ENCODE measurements at regions not wholly inside any gene's neighbourhood (a gene's known extent, or its start where the extent isn't known, plus 50 kb on each side); places are given as distances from the start of the nearest gene placed in this dataset.

- TF ChIP-seq CTCF (conservative IDR thresholded peaks at IDR 0.05; ENCODE audit: low read length), result no peak
- TF ChIP-seq EZH2phosphoT487 (IDR thresholded peaks at IDR 0.05; ENCODE audit: borderline replicate concordance), result no peak
These were observed 97.3 kb downstream of the BMP2 start for GRCh38 chr20:6864740-6865139.
